Dermis blood vessel endothelial cell (primary cell): ENCODE measurements at regions not wholly inside any gene's neighbourhood (a gene's known extent, or its start where the extent isn't known, plus 50 kb on each side); places are given as distances from the start of the nearest gene placed in this dataset.

Experiments
- DNase-seq: peaks from one replicate; pipeline ENCODE4 v3.0.0; 2010

- peak; percentile 64 for DNase-seq
Measured at GRCh38 chr13:74930402-74931165, 551.4 kb downstream of the TBC1D4 start.

GRCh38 chr13:74929436-74929835, 552.5 kb downstream of the TBC1D4 start:
- DNase-seq, result no peak

GRCh38 chr13:74927823-74928222, 554.1 kb downstream of the TBC1D4 start:
- DNase-seq, result no peak

GRCh38 chr13:74922963-74923362, 559.0 kb downstream of the TBC1D4 start:
- DNase-seq, result no peak

- no peak for DNase-seq
Measured at GRCh38 chr13:74921326-74921725, 560.6 kb downstream of the TBC1D4 start.

- no peak for DNase-seq
Measured at GRCh38 chr13:74920920-74921319, 561.0 kb downstream of the TBC1D4 start.

GRCh38 chr13:74920361-74920760, 561.6 kb downstream of the TBC1D4 start:
- no peak for DNase-seq

- DNase-seq, result no peak
Measured at GRCh38 chr13:74919914-74920313, 562.1 kb downstream of the TBC1D4 start.

GRCh38 chr13:74912898-74913297, 569.1 kb downstream of the TBC1D4 start:
- no peak for DNase-seq

GRCh38 chr13:74910415-74910814, 571.6 kb downstream of the TBC1D4 start:
- DNase-seq, result peak; percentile 87

GRCh38 chr13:74907788-74908187, 574.2 kb downstream of the TBC1D4 start:
- peak; percentile 83 for DNase-seq

- DNase-seq, result no peak
Measured at GRCh38 chr13:74904556-74904955, 577.4 kb downstream of the TBC1D4 start.

GRCh38 chr13:74895042-74895796, 586.8 kb downstream of the TBC1D4 start:
- DNase-seq, result no peak

- DNase-seq, result no peak
Measured at GRCh38 chr13:74892096-74892495, 589.9 kb downstream of the TBC1D4 start.

- peak; percentile 84 for DNase-seq
Measured at GRCh38 chr13:74891610-74892009, 590.4 kb downstream of the TBC1D4 start.

GRCh38 chr13:74889321-74889720, 592.6 kb downstream of the TBC1D4 start:
- peak; percentile 38 for DNase-seq

- no peak for DNase-seq
Measured at GRCh38 chr13:74886502-74886901, 595.5 kb downstream of the TBC1D4 start.

GRCh38 chr13:74883834-74884233, 598.1 kb downstream of the TBC1D4 start:
- no peak for DNase-seq

GRCh38 chr13:74871369-74872070, 610.4 kb downstream of the TBC1D4 start:
- no peak for DNase-seq

GRCh38 chr13:74870865-74871264, 611.1 kb downstream of the TBC1D4 start:
- DNase-seq, result peak; percentile 15

GRCh38 chr13:74869846-74870245, 612.1 kb downstream of the TBC1D4 start:
- DNase-seq, result peak; percentile 50

- DNase-seq, result no peak
Measured at GRCh38 chr13:74868049-74868448, 613.9 kb downstream of the TBC1D4 start.

- DNase-seq, result no peak
Measured at GRCh38 chr13:74867460-74867859, 614.5 kb downstream of the TBC1D4 start.
